GM19395 (cell line): ENCODE measurements at regions not wholly inside any gene's neighbourhood (a gene's known extent, or its start where the extent isn't known, plus 50 kb on each side); places are given as distances from the start of the nearest gene placed in this dataset.
"Not testable (repeated sequence)": the region's sequence is repeated elsewhere in the genome, so short reads cannot be mapped to it uniquely, and the experiment has no call there.

Experiments used
- ATAC-seq: cut with Tn5 transposase; IDR thresholded peaks from one replicate; pipeline ENCODE4 v1.9.1; 2021; ENCODE audit warnings: mild to moderate bottlenecking, moderate library complexity; ENCODE audit not compliant: unreplicated experiment

DNA sequence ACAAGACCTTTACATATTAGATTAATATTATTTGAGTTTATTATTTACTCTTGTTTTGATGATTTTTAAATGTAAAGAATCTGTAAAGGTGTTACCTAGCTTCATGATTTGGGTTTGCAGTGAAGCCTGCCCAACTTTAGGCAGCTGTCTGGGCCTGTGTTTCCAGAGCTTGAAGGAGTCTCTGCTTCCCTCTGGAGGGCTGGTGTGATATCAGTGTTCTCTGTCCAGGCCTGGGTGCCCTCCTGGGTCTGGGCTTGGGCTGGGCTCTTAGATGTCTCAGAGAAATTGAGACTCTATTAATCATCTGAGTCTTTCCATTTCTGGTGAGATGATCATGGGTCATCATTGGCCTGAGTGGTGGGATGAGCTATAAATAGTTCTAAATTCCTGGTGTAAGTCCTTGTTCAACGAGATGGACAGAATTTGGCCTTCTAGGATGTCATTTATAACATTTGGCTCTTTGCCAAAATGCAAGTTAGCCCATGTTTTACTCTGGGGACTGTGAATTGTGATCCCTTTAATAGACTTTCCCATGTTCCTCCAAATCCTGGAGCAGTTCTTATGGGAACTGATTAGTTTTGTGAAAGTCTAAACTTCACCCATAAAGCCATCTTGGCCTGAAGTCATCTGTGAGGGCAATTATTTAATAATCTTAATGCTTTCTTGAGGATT is 397.3 kb downstream of the TMEM121 start:
- ATAC-seq, result not testable (repeated sequence)

DNA sequence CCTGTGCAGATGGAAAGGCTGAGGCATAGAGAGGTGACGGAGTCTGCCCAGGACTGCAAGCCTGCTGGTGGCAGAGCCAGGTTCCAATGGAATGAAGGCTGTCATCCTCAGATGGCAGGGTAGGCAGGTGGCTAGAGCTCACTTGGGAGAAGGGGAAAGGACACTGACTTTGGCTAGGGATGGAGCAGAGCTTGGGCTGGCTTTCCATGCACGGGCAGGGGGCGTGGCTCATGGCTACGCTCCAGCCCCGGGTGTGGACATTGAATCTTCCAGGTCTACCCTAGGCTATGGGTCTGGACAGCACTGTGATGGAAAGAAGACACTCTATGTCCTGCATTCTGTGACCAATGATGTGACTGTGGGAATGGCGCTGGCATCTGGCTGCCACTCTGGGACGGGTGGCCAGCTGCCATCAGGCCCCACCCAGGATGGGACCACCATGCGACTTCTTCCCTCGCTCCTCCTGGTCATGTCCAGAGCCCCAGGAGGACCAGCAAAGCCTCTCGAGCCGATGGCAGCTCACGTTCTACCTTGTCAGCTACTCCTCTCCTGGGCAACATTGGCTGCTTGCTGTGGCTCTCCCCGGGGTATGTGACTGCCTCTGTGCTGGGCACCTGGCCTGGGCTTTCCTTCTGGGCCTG is 398.7 kb downstream of the TMEM121 start:
- ATAC-seq, result no peak

GRCh38 chr14:105925615-105926372 is 399.4 kb downstream of the TMEM121 start:
- ATAC-seq, result no peak

- no peak for ATAC-seq
These were observed 400.2 kb downstream of the TMEM121 start for GRCh38 chr14:105926373-105927095.

GRCh38 chr14:105927096-105928060 is 401.0 kb downstream of the TMEM121 start:
- ATAC-seq, result no peak

DNA sequence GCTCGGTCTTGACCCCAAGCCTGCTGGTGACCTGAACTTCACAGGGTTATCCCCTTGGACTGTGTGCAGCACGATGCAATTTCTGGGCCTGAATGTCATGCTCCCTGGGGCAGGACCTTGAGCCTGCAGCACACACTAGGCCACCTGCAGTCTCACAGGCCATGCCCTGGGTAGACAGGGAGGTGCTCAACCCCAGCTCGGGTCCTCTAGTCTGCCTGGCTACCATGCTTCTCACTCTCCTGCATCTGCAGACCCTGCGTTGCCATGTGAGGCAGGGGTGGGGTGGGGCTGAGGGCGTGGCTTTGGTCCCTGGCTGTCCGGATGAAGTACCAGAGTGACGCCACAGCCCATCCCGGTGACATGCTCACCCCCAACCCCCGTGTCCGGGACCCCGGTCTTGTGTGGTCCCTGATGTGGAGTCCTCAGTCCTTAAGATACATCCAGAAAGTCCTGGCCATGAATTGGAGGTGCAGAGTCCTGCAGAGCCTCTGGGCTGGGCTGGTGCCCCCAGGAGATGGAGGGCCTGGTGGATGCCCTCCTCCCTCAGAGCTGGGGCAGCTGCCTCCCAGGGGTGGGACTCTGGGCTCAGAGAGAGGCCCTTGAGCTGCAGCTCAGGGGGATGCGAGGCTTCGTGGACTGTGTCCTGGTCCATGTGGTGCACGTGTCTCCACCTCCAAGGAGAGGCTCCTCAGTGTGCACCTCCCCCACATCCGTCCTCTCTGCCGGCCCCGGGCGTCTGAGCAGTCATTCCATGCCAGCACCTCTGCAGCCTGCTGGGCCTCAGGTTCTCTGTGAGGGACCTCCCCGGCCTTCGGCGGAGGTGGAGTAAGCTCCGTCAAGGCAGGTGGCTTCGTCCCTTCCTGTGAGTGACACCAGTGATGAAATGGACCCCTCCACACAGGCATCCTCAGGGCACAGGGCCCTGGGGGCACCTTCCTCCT is 402.1 kb downstream of the TMEM121 start:
- ATAC-seq, result not testable (repeated sequence)

DNA sequence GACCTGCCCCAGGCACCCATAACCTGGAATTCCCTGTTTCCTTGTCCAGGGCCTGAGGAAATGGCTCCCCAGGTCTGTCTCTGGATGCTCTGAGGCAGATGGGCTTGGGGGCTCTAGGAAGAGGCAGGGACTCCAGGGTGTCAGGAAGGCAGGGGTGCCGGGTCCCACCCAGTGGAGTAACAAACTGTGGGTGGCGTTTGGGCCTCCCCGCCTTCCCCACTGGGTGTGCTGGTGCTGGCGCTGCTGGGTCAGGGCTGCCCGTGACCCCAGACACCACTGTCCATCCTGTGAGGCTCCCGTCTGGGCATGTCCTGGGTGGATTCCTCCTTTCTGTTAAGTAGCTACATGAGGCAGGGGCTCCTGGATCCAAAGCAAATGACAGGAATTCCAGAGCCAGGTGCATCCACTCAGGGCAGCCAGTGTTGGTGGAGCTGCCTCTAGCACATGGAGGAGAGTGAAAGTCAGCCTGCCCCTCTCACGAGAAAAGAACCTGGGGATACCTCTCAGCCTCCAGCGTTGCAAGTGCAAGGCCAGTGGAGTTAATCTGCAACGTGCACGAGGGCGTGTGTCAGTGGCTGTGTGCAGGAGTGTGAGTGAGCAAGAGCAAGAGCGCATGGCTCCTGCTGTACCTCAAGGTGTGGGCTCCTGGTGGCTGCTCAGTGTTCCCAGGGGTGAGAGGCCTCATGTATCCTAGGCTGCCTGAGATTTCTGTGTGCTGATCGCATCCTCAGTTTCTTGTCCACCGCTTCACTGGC is 403.1 kb downstream of the TMEM121 start:
- ATAC-seq, result no peak

- no peak for ATAC-seq
These were observed 404.2 kb downstream of the TMEM121 start for GRCh38 chr14:105930572-105930971.

- ATAC-seq, result no peak
These were observed 405.6 kb downstream of the TMEM121 start for GRCh38 chr14:105931808-105932483.

DNA sequence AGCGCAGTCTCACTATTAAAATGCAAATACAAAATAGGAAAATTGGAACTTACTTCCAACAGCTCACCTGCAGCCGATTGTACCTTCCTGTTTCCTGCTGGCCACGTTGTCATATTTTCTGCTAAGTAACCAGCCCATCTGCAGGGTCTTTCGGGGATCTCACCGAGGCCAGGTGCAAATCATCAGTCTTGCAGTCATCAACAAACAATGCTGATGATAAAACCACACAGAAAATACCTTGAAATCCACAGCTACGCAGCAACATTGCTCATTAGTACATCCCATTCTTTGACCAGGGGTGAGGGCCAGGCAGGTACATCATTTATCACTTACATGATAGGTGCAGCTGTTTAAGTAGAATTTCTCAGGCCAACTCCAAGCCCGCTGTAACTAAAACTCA is 406.9 kb downstream of the TMEM121 start:
- no peak for ATAC-seq

- ATAC-seq, result no peak
These were observed 409.0 kb downstream of the TMEM121 start for GRCh38 chr14:105935384-105935783.

- ATAC-seq, result no peak
These were observed 411.1 kb downstream of the TMEM121 start for GRCh38 chr14:105937253-105938054.

DNA sequence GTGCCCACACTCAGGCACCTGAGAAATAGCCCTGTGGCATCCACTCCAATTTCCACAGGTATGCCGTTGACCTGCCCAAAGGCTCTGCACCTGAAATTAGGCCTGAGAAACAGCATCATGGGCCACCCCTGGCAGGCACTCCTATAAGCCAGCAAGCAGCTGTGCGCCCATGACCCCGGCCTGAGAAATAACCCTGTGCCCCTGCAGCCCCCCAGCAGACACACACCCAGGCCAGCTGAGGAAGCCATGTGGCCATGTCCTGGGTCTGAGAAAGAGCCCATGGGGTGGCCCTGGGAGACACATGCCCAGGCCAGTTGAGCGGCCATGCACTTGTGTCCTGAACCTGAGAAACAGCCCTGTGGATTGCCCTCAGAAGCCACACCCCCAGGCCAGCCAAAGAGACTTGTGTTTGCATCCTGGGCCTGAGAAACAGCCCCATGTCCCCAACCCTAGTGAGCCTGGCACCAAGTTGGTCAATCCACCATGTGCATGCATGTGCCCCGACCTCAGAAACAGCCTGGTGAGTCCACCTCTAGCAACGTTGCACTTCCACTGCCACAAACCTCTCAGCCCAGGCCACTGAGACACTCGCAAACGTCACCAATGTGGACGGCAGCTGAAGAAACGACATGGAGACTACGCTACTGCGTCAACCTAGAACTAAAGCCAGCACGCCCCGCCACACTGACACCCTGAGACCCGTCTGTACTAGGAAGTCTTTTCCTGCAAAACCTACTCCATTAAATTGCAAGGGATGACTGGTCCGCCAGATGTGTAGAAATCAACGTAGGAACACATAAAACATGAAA is 411.9 kb downstream of the TMEM121 start:
- ATAC-seq, result no peak

DNA sequence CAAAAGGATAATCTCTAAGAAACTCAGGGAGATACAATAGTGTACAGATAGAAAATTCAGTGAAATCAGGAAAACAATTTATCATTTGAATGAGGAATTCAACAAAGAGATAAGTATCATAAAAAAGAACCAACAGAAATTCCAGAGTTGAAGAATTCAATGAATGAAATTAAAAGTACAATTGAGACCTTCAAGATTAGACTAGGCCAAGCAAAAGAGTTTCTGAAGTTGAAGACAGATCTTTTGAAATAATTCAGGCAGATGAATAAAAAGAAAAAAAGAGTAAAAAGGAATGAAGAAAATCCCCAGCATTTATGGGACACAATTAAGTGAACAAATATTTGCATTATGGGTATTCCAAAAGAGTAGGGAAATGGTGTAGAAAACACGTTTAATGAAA is 412.6 kb downstream of the TMEM121 start:
- no peak for ATAC-seq

GRCh38 chr14:105939810-105940508 is 413.6 kb downstream of the TMEM121 start:
- no peak for ATAC-seq
